HepG2 (cell line): ENCODE measurements at regions not wholly inside any gene's neighbourhood (a gene's known extent, or its start where the extent isn't known, plus 50 kb on each side); places are given as distances from the start of the nearest gene placed in this dataset.

ENCODE experiments used
- ATAC-seq: fragments of 200-7000 bp; cut with Tn5 transposase; 3 replicates; pipeline ENCODE4 v1.9.1; 2020; ENCODE audit warnings: mild to moderate bottlenecking, moderate library complexity
- BruUV-seq: library from RNA; stranded (reverse); fragments of 400-500 nt; replicated peaks from 2 replicates; lab custom pipeline; 2021; lab: Mats Ljungman, UMichigan
- CTCF ChIA-PET: fragments of 300-600 bp; formaldehyde crosslinking; extraction: SDS; loops from one replicate; lab custom pipeline; 2021; ENCODE audit warnings: low total read pairs, inconsistent platforms, low intra/inter-chr PET ratio; lab: Yijun Ruan, JAX
- POLR2A ChIA-PET: fragments of 350-600 bp; sonication (Branson Sonifier 250); formaldehyde crosslinking; loops from one replicate; lab custom pipeline; 2020; ENCODE audit warnings: antibody characterized with exemption, inconsistent platforms; lab: Yijun Ruan, JAX
- DNase-seq: peaks from one replicate; pipeline ENCODE4 v3.0.0-alpha.2; 2015; ENCODE audit warnings: low spot score
- FAIRE-seq: peaks from 3 replicates; lab custom pipeline; 2011; peaks lifted over from hg19 to GRCh38; lab: Jason Lieb, UNC
- H2AFZ ChIP-seq: one replicate; pipeline ENCODE4 v1.6.1; 2011; ENCODE audit warnings: low read length, inconsistent platforms
- H3K27ac ChIP-seq: fragments of 300-600 bp; 3 replicates; pipeline ENCODE4 v1.8.0; 2011; ENCODE audit warnings: mixed run types, mild to moderate bottlenecking, mixed read lengths, low read length, inconsistent platforms; ENCODE audit not compliant: insufficient read depth; ENCODE audit errors: extremely low read length
- H3K27me3 ChIP-seq, 2 experiments: fragments of 200-600 bp in 1 of 2; 2 replicates in 1 of 2; 3 replicates in 1 of 2; pipeline versions ENCODE4 v1.6.0 to v1.8.0; 2011; ENCODE audit warnings: low read length in 2 of 2, mild to moderate bottlenecking in 2 of 2, moderate library complexity in 2 of 2, inconsistent platforms in 1 of 2; ENCODE audit not compliant: insufficient read depth in 2 of 2, control insufficient read depth in 1 of 2
- H3K36me3 ChIP-seq, 2 experiments: fragments of 200-600 bp in 1 of 2; replicated peaks in 1 of 2; 2 replicates in 1 of 2; 3 replicates in 1 of 2; pipeline versions ENCODE4 v1.5.1 to v1.8.0; 2011; ENCODE audit warnings: low read length in 2 of 2, inconsistent platforms in 1 of 2; ENCODE audit not compliant: insufficient read depth in 2 of 2, control insufficient read depth in 1 of 2
- H3K4me1 ChIP-seq: 2 replicates; pipeline ENCODE4 v1.5.1; 2012; ENCODE audit warnings: low read length, inconsistent platforms; ENCODE audit not compliant: insufficient read depth
- H3K4me2 ChIP-seq: 2 replicates; pipeline ENCODE4 v1.6.0; 2011; ENCODE audit warnings: low read depth, low read length, inconsistent platforms
- H3K4me3 ChIP-seq, 3 experiments: fragments of 200-600 bp in 1 of 3; sonication (generic), shearing (Covaris generic) in 1 of 3; replicated peaks in 1 of 3; 2 replicates each; pipeline ENCODE4 v1.5.1; 2011 to 2016; ENCODE audit warnings: low read length in 3 of 3, inconsistent platforms in 2 of 3, low read depth in 2 of 3, mild to moderate bottlenecking in 2 of 3, control low read depth in 1 of 3, mixed read lengths in 1 of 3; ENCODE audit not compliant: insufficient read depth in 1 of 3
- H3K79me2 ChIP-seq: one replicate; pipeline ENCODE4 v1.6.1; 2011; ENCODE audit warnings: low read length, inconsistent platforms; ENCODE audit not compliant: insufficient read depth
- H3K9ac ChIP-seq: 2 replicates; pipeline ENCODE4 v1.6.0; 2011; ENCODE audit warnings: mild to moderate bottlenecking, low read depth, low read length, inconsistent platforms; ENCODE audit not compliant: insufficient read depth
- H3K9me3 ChIP-seq: 2 replicates; pipeline ENCODE4 v1.5.1; 2012; ENCODE audit warnings: mild to moderate bottlenecking, low read length
- H4K20me1 ChIP-seq: 2 replicates; pipeline ENCODE4 v1.6.0; 2011; ENCODE audit warnings: inconsistent platforms, mild to moderate bottlenecking, low read length, moderate library complexity; ENCODE audit not compliant: insufficient read depth
- ARID3A ChIP-seq: IDR thresholded peaks from 2 replicates; pipeline ENCODE4 v1.6.1; 2012; ENCODE audit warnings: low read depth, low read length, improper control_type of control experiment
- ARID5B ChIP-seq: IDR thresholded peaks from 2 replicates; pipeline ENCODE4 v1.4.0; 2020; ENCODE audit warnings: mild to moderate bottlenecking, missing genetic modification reagents
- FOXJ3 ChIP-seq: sonication (generic); formaldehyde crosslinking; IDR thresholded peaks from 2 replicates; pipeline ENCODE4 v1.4.0; 2020; ENCODE audit warnings: missing genetic modification reagents, mild to moderate bottlenecking, borderline replicate concordance
- KDM3A ChIP-seq: IDR thresholded peaks from 2 replicates; pipeline ENCODE4 v1.6.1; 2018; ENCODE audit warnings: low read depth, missing compliant biosample characterization
- NFIB ChIP-seq: sonication (generic); formaldehyde crosslinking; IDR thresholded peaks from 2 replicates; pipeline ENCODE4 v1.9.0; 2021; ENCODE audit warnings: missing genetic modification reagents, mild to moderate bottlenecking, borderline replicate concordance
- NR1H2 ChIP-seq: sonication (generic); formaldehyde crosslinking; IDR thresholded peaks from 2 replicates; pipeline ENCODE4 v1.8.1; 2022; ENCODE audit warnings: low read depth, missing genetic modification reagents, borderline replicate concordance
- RBM39 ChIP-seq: fragments of 200-400 bp; formaldehyde crosslinking; IDR thresholded peaks from one replicate; pipeline ENCODE4 v1.6.1; 2018; ENCODE audit warnings: antibody characterized with exemption, mild to moderate bottlenecking, low read depth, low read length; ENCODE audit not compliant: poor library complexity, severe bottlenecking
- SNAI1 ChIP-seq: sonication (generic); formaldehyde crosslinking; IDR thresholded peaks from 2 replicates; pipeline ENCODE4 v1.5.0; 2020; ENCODE audit warnings: mild to moderate bottlenecking, missing genetic modification reagents, borderline replicate concordance
- ZNF558 ChIP-seq: sonication (generic); formaldehyde crosslinking; IDR thresholded peaks from 2 replicates; pipeline ENCODE4 v1.9.0; 2022; ENCODE audit warnings: mild to moderate bottlenecking, missing genetic modification reagents, borderline replicate concordance
- ZNF773 ChIP-seq: sonication (generic); formaldehyde crosslinking; IDR thresholded peaks from 2 replicates; pipeline ENCODE4 v1.4.0; 2020; ENCODE audit warnings: missing genetic modification reagents, borderline replicate concordance
- ZSCAN25 ChIP-seq: sonication (generic); formaldehyde crosslinking; IDR thresholded peaks from 2 replicates; pipeline ENCODE4 v1.8.0; 2022; ENCODE audit warnings: mild to moderate bottlenecking, missing genetic modification reagents
- WGBS: methylation state at CpG from one replicate; pipeline ENCODE4 v1.1.6; 2017; ENCODE audit warnings: low lambda C conversion rate; 5-methylcytosine and 5-hydroxymethylcytosine counted together
- in situ Hi-C: cut with HindIII; loops from 2 replicates; pipeline ENCODE4 v1.10.0; 2017; ENCODE audit warnings: low pct_unique_long_range_greater_than_20kb; ENCODE audit not compliant: extremely low pct_ligation_motif_present
- intact Hi-C: fragments of 100-400 bp; cut with micrococcal nuclease; formaldehyde crosslinking; loops from one replicate; pipeline ENCODE4 v1.10.0; 2022; ENCODE audit not compliant: unreplicated experiment
- TF ChIP-seq, protein P1 (sequence below): sonication (generic); formaldehyde crosslinking; IDR thresholded peaks from 2 replicates; pipeline ENCODE4 v1.9.0; 2022; ENCODE audit warnings: low read depth, missing genetic modification reagents
- TF ChIP-seq, protein P2 (sequence below): sonication (generic); formaldehyde crosslinking; IDR thresholded peaks from 2 replicates; pipeline ENCODE4 v1.4.0; 2020; ENCODE audit warnings: mild to moderate bottlenecking, missing genetic modification reagents

DNA sequence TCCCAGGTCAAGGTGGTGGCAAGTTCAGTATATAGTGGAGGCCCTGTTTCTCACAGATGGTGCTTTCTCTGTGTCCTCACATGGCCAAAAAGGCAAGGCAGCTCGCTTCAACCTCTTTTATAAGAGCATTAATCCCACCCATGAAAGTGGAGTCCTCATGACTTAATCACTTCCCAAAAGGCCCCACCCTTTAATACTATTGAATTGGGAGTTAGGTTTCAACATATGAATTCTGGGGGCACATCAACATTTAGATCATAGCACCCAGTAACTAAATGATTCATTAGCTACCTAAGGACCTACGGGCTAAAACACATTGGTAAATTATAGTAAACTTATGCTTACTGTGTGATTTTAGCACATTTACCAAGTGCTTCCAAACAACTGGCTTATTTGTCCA, 317.9 kb downstream of the LTN1 start:
- Histone ChIP-seq H3K9ac (no peak overlapping the region), H3K4me3 (no peak overlapping the region), H3K4me2 (no peak overlapping the region), H4K20me1 (no peaks in the 10 kb centered on the region), H3K9me3 (peaks cover 24% of the 10 kb centered on the region; the same call in 1 of the 2 replicates), H3K36me3 (no peaks in the 10 kb centered on the region), H3K4me1 (no peaks in the 10 kb centered on the region), H3K27ac (no peak overlapping the region), H3K27me3 (no peaks in the 10 kb centered on the region), H3K79me2 (no peaks in the 10 kb centered on the region), H2AFZ (no peak overlapping the region)
- DNase-seq = no peak
- 0% methylated on average over 2 of the region's 2 CpGs for WGBS
- no peak for FAIRE-seq
- CTCF ChIA-PET = no interaction called here
- in situ Hi-C loops = no loop called here
- TF ChIP-seq KDM3A = no peak
- TF ChIP-seq, protein P1, sequence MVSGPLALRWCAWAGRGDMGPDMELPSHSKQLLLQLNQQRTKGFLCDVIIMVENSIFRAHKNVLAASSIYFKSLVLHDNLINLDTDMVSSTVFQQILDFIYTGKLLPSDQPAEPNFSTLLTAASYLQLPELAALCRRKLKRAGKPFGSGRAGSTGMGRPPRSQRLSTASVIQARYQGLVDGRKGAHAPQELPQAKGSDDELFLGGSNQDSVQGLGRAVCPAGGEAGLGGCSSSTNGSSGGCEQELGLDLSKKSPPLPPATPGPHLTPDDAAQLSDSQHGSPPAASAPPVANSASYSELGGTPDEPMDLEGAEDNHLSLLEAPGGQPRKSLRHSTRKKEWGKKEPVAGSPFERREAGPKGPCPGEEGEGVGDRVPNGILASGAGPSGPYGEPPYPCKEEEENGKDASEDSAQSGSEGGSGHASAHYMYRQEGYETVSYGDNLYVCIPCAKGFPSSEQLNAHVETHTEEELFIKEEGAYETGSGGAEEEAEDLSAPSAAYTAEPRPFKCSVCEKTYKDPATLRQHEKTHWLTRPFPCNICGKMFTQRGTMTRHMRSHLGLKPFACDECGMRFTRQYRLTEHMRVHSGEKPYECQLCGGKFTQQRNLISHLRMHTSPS (CRISPR knock-in tag) = no peak
- no peak for TF ChIP-seq NFIB
- no peak for TF ChIP-seq ZSCAN25 (CRISPR knock-in tag)
- TF ChIP-seq ARID3A = no peak
- TF ChIP-seq ZNF558 (CRISPR knock-in tag) = no peak
- no peak for TF ChIP-seq ZNF773 (CRISPR knock-in tag)
- TF ChIP-seq ARID5B (CRISPR knock-in tag) = no peak
- TF ChIP-seq FOXJ3 = no peak
- TF ChIP-seq, protein P2, sequence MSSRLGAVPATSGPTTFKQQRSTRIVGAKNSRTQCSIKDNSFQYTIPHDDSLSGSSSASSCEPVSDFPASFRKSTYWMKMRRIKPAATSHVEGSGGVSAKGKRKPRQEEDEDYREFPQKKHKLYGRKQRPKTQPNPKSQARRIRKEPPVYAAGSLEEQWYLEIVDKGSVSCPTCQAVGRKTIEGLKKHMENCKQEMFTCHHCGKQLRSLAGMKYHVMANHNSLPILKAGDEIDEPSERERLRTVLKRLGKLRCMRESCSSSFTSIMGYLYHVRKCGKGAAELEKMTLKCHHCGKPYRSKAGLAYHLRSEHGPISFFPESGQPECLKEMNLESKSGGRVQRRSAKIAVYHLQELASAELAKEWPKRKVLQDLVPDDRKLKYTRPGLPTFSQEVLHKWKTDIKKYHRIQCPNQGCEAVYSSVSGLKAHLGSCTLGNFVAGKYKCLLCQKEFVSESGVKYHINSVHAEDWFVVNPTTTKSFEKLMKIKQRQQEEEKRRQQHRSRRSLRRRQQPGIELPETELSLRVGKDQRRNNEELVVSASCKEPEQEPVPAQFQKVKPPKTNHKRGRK (CRISPR knock-in tag) = no peak
- no peak for TF ChIP-seq NR1H2 (CRISPR knock-in tag)
- no peak for TF ChIP-seq RBM39
- TF ChIP-seq SNAI1 = no peak
- POLR2A ChIA-PET = no interaction called here
- ATAC-seq = no peak
- no TSS peak for BruUV-seq
- intact Hi-C loops = no loop called here
